SU-DHL-6 (cell line): ENCODE measurements at regions not wholly inside any gene's neighbourhood (a gene's known extent, or its start where the extent isn't known, plus 50 kb on each side); places are given as distances from the start of the nearest gene placed in this dataset.

Source experiments
- H2AFZ ChIP-seq: fragments of 200-600 bp; sonication (generic); 2 replicates; pipeline ENCODE4 v1.6.1; 2014; ENCODE audit warnings: low read depth, mild to moderate bottlenecking, moderate library complexity, mixed read lengths, antibody characterized with exemption, low read length; ENCODE audit not compliant: severe bottlenecking
- H3F3A ChIP-seq: fragments of 200-600 bp; shearing (Covaris generic); 2 replicates; pipeline ENCODE4 v1.6.0; 2016; ENCODE audit warnings: antibody characterized with exemption, mild to moderate bottlenecking; ENCODE audit not compliant: insufficient read depth
- H3K27ac ChIP-seq: fragments of 200-600 bp; sonication (generic); 2 replicates; pipeline ENCODE4 v1.5.1; 2016; ENCODE audit warnings: low read depth, mild to moderate bottlenecking, low read length, moderate library complexity, mixed read lengths
- H3K27me3 ChIP-seq: fragments of 200-600 bp; sonication (generic), shearing (Covaris generic); 2 replicates; pipeline ENCODE4 v1.6.0; 2014; ENCODE audit warnings: mild to moderate bottlenecking, low read length
- H3K36me3 ChIP-seq: fragments of 200-600 bp; sonication (generic); 2 replicates; pipeline ENCODE4 v1.6.1; 2014; ENCODE audit warnings: mild to moderate bottlenecking, low read length, mixed read lengths
- H3K4me2 ChIP-seq: fragments of 300-600, 200-600 bp; shearing (Covaris generic), sonication (generic); 2 replicates; pipeline ENCODE4 v1.6.0; 2014; ENCODE audit warnings: low read length, low read depth, mild to moderate bottlenecking; ENCODE audit not compliant: poor library complexity, severe bottlenecking
- H3K4me3 ChIP-seq: fragments of 200-600 bp; sonication (generic); 2 replicates; pipeline ENCODE4 v1.5.1; 2014; ENCODE audit warnings: antibody characterized with exemption, low read length, mild to moderate bottlenecking, mixed read lengths; ENCODE audit not compliant: insufficient read depth, poor library complexity, severe bottlenecking
- H3K79me2 ChIP-seq: fragments of 200-600 bp; sonication (generic); 2 replicates; pipeline ENCODE4 v1.6.1; 2014; ENCODE audit warnings: mild to moderate bottlenecking, low read length, moderate library complexity; ENCODE audit not compliant: insufficient read depth
- H3K9ac ChIP-seq: fragments of 200-600 bp; sonication (generic); 2 replicates; pipeline ENCODE4 v1.7.0; 2014; ENCODE audit warnings: mild to moderate bottlenecking, low read length
- H3K9me2 ChIP-seq: fragments of 200-600 bp; sonication (generic); replicated peaks from 2 replicates; pipeline ENCODE4 v1.6.1; 2014; ENCODE audit warnings: low read length; ENCODE audit not compliant: insufficient read depth
- H3K9me3 ChIP-seq: fragments of 200-600 bp; sonication (generic); 2 replicates; pipeline ENCODE4 v1.6.1; 2014; ENCODE audit warnings: low read length, mixed read lengths; ENCODE audit not compliant: insufficient read depth
- H4K20me1 ChIP-seq: fragments of 200-600 bp; sonication (generic); 2 replicates; pipeline ENCODE4 v1.6.1; 2014; ENCODE audit warnings: low read depth, mild to moderate bottlenecking, antibody characterized with exemption, low read length, moderate library complexity, mixed read lengths
- EZH2phosphoT487 ChIP-seq: fragments of 200-600 bp; sonication (generic), shearing (Covaris generic); conservative IDR thresholded peaks from 2 replicates; pipeline ENCODE4 v1.6.1; 2018; ENCODE audit warnings: mild to moderate bottlenecking, antibody characterized with exemption, low read length, moderate library complexity, mixed read lengths
- TF ChIP-seq, protein P1 (sequence below): fragments of 200-600 bp; sonication (generic); IDR thresholded peaks from one replicate; pipeline ENCODE4 v1.5.1; 2017; ENCODE audit warnings: antibody characterized with exemption, mild to moderate bottlenecking, low read length, moderate library complexity; ENCODE audit not compliant: insufficient read depth, poor library complexity, severe bottlenecking

DNA sequence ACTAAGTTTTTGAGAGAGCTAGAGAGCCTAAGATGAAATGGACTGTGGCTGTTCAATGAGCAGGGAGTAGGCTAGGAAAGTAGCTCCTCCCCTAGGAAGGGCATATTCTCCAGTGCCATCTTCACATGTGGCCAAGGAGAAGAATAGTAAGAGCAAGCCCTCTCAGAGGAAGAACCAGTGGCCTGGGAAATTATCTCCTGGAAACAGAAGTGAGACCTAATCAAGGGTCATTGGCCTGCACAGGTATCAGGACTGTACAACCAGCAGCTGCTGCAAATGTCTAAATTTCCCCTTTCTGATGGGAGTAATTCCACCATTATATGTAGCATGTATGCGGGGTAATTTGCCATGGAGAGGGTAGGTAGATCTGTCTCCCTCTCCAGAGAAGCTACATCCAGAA, 334.8 kb upstream of the RASGEF1B start:
- H3K9ac ChIP-seq, result no peak overlapping the region
- no peak overlapping the region for H3K4me2 ChIP-seq
- H3K27me3 ChIP-seq, result no peaks in the 10 kb centered on the region
- no peaks in the 10 kb centered on the region for H3K36me3 ChIP-seq
- H3K9me2 ChIP-seq, result no peaks in the 10 kb centered on the region
- no peaks in the 10 kb centered on the region for H3F3A ChIP-seq
- no peaks in the 10 kb centered on the region for H3K79me2 ChIP-seq
- H2AFZ ChIP-seq, result no peak overlapping the region
- no peaks in the 10 kb centered on the region for H3K9me3 ChIP-seq
- H4K20me1 ChIP-seq, result no peaks in the 10 kb centered on the region
- no peak overlapping the region for H3K4me3 ChIP-seq
- no peak overlapping the region for H3K27ac ChIP-seq
- TF ChIP-seq, protein P1, sequence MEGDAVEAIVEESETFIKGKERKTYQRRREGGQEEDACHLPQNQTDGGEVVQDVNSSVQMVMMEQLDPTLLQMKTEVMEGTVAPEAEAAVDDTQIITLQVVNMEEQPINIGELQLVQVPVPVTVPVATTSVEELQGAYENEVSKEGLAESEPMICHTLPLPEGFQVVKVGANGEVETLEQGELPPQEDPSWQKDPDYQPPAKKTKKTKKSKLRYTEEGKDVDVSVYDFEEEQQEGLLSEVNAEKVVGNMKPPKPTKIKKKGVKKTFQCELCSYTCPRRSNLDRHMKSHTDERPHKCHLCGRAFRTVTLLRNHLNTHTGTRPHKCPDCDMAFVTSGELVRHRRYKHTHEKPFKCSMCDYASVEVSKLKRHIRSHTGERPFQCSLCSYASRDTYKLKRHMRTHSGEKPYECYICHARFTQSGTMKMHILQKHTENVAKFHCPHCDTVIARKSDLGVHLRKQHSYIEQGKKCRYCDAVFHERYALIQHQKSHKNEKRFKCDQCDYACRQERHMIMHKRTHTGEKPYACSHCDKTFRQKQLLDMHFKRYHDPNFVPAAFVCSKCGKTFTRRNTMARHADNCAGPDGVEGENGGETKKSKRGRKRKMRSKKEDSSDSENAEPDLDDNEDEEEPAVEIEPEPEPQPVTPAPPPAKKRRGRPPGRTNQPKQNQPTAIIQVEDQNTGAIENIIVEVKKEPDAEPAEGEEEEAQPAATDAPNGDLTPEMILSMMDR, result no peak
- TF ChIP-seq EZH2phosphoT487, result no peak

DNA sequence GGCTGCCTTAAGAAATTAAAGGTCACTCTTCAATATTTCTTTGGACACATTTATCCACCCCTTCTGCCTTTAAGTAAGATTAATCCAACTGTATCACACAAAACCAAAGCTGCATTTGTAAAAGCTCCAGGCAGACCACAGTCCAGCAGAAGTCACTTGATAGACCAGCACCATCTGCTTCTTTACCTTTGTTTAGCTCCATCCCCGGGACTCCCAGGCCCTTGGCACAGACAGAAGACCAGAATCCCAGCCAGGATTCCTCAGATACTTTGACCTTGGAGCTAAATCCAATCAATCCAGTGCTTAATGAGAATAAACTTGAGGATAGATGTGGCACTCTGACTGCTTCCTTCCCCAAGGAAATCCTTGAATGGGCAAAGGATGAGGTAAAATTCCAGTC, 333.1 kb upstream of the RASGEF1B start:
- Histone ChIP-seq H3K27ac (no peak overlapping the region), H3K79me2 (no peaks in the 10 kb centered on the region), H2AFZ (no peak overlapping the region), H3K9me2 (no peaks in the 10 kb centered on the region), H3K9me3 (no peaks in the 10 kb centered on the region), H3K27me3 (no peaks in the 10 kb centered on the region), H3K9ac (no peak overlapping the region), H4K20me1 (no peaks in the 10 kb centered on the region), H3F3A (no peaks in the 10 kb centered on the region), H3K36me3 (no peaks in the 10 kb centered on the region), H3K4me3 (no peak overlapping the region), H3K4me2 (no peak overlapping the region)
- TF ChIP-seq EZH2phosphoT487, result no peak
- TF ChIP-seq, protein P1, result no peak

DNA sequence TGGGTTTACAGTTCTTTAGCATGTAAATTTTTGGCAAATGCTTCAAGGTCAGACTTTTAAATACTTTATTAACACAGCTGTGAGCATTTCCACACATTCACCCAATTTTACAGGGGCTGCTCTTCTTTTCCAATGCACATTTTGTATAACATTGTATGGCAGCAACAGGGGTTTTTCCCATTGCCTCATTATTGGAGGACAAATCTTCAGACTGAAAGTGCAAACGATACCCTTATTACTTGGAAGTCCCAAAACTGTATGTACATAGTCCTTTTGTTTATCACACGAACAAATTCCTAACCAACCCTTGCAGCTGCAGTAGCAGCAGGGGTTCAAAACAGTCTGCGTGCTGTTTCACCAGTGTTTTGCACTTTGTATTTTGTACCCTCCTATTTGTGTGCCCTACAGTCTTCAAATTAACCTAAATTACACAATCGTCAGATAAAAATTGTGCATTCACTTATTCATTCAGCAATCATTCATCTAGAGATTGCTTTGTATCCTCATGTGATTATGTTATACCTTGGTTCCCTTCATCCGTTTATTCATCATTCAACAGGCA, 330.7 kb upstream of the RASGEF1B start:
- Histone ChIP-seq H3K36me3 (no peaks in the 10 kb centered on the region), H3K79me2 (no peaks in the 10 kb centered on the region), H3K27ac (no peak overlapping the region), H3K9me2 (no peaks in the 10 kb centered on the region), H3K27me3 (no peaks in the 10 kb centered on the region), H3K4me2 (no peak overlapping the region), H2AFZ (no peak overlapping the region), H3K9ac (no peak overlapping the region), H4K20me1 (no peaks in the 10 kb centered on the region), H3K9me3 (no peaks in the 10 kb centered on the region), H3K4me3 (no peak overlapping the region), H3F3A (no peaks in the 10 kb centered on the region)
- TF ChIP-seq, protein P1, result no peak
- no peak for TF ChIP-seq EZH2phosphoT487
